Subcutaneous abdominal adipose tissue (tissue), 5 donors: ENCODE measurements at regions not wholly inside any gene's neighbourhood (a gene's known extent, or its start where the extent isn't known, plus 50 kb on each side); places are given as distances from the start of the nearest gene placed in this dataset.

Experiments
- H3K27ac ChIP-seq: one replicate; pipeline ENCODE4 v1.7.0; 2013; ENCODE audit warnings: low read depth, mild to moderate bottlenecking, inconsistent platforms, low read length, moderate library complexity
- H3K27me3 ChIP-seq, 5 donors: one replicate each; pipeline ENCODE4 v1.7.0; 2013; ENCODE audit warnings: low read length in 5 of 5, inconsistent platforms in 1 of 5; ENCODE audit not compliant: control insufficient read depth in 5 of 5, insufficient read depth in 4 of 5
- H3K36me3 ChIP-seq, 5 donors: one replicate each; pipeline ENCODE4 v1.7.0; 2013; ENCODE audit warnings: low read length in 5 of 5; ENCODE audit not compliant: control insufficient read depth in 5 of 5, insufficient read depth in 5 of 5
- H3K4me1 ChIP-seq, 5 donors: one replicate each; pipeline ENCODE4 v1.7.0; 2013; ENCODE audit warnings: low read length in 5 of 5, mild to moderate bottlenecking in 3 of 5, moderate library complexity in 1 of 5; ENCODE audit not compliant: control insufficient read depth in 5 of 5, insufficient read depth in 5 of 5
- H3K4me3 ChIP-seq, 5 donors: one replicate each; pipeline ENCODE4 v1.7.0; 2013; ENCODE audit warnings: low read length in 5 of 5, low read depth in 1 of 5
- H3K9ac ChIP-seq, 5 donors: one replicate each; pipeline ENCODE4 v1.7.0; 2013; ENCODE audit warnings: low read length in 5 of 5, mild to moderate bottlenecking in 4 of 5, moderate library complexity in 3 of 5
- H3K9me3 ChIP-seq, 5 donors: one replicate each; pipeline ENCODE4 v1.7.0; 2013; ENCODE audit warnings: low read length in 5 of 5; ENCODE audit not compliant: control insufficient read depth in 5 of 5
- donor health status: healthy.
- donor health status: healthy.
- donor health status: healthy.
- donor health status: healthy.
- donor health status: healthy.

DNA sequence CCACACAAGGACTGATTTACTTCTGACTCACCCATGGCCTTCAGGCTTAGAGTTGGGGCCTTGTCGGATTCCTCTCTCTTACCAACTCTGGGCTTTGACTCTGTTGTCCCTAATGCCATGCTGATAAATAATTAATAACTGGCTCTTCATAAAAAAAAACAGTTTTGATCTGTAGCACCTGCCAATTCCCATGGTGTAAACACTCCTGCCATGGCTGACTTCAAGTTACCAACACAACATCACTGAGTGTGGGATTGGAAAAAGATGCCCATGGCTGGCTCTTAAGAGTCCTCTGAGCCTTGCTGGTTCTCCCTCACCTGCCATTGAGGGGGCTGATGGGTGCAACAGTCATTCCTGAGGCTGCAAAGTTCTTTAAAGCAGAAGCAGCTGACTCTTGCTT, 104.8 kb downstream of the KIF26A start:
- H3K36me3 ChIP-seq: no peaks in the 10 kb centered on the region
- peaks cover 6 to 31% (median 25%) of the 10 kb centered on the region in 5 donors for H3K9me3 ChIP-seq
- no peak overlapping the region for H3K27ac ChIP-seq
- H3K9ac ChIP-seq: no peak overlapping the region
- H3K4me3 ChIP-seq: no peak overlapping the region
- H3K27me3 ChIP-seq: peaks cover 6 to 18% (median 6%) of the 10 kb centered on the region in 5 donors
- H3K4me1 ChIP-seq: no peaks in the 10 kb centered on the region

DNA sequence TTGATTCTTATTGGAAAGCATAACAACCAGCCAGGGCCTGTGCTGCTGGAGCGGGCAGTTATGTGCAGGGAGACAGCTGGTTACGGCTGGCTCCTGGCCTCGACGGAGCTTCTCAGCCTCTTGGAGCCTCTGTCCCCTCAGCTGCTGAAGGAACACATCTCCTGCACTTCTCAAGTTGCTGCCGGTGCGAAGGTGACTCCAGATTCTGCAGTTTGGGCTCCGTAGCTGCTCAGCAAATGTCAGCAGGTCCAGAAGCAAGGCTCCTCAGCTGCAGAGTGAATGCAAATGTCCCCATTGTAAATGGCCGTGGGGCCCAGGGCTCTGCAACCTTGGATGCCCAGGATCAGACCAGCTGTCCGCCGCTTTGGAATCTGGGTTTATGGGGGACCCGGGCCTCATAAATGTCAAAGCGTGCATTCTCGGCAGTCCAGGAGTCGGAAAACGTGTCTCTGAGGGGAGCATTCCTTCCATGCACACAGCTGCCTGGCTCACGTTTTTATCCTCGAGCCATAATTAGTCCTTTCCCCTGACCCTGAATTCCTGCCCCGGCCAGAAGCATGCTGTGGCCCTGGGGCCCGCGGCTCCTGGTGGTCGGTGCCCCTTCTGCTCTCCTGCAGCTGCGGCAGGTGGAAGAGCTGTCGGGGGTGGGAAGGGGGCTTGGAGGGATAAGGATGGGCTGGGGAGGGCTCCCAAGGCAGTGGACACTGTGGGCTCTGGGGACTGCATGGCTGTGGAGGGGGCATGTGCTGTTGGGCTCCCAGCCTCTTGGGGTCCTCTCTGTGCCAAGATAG, 106.0 kb downstream of the KIF26A start:
- no peaks in the 10 kb centered on the region for H3K36me3 ChIP-seq

DNA sequence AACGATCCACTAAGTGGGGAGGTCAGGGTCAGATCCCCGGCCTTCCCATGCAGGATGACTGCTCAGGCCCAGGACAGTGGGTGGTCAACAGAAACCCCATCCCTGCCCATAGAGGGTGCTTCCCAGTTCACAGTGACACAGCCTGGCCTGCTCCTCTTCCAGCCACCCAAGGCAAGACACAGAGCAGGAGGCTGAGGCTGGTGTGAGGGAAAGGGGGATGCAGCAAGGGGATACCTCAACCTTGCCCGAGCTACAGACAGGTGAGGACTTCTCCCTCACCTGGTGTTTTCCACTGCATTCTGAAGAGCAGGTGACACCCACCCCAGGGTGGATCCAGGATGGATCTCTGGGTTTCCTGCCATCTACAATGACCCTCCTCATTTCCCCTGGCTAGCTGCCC, 106.7 kb downstream of the KIF26A start:
- H3K4me1 ChIP-seq: no peaks in the 10 kb centered on the region
- H3K9me3 ChIP-seq: peaks cover 6 to 30% (median 25%) of the 10 kb centered on the region in 5 donors
- no peaks in the 10 kb centered on the region for H3K36me3 ChIP-seq
- peak overlapping the region in 2 of 5 donors; percentile 4 to 31 for H3K4me3 ChIP-seq
- H3K9ac ChIP-seq: no peak overlapping the region
- peaks cover 3 to 11% (median 6%) of the 10 kb centered on the region in 5 donors for H3K27me3 ChIP-seq
- no peak overlapping the region for H3K27ac ChIP-seq

More for the DNA sequence above, 106.0 kb downstream of the KIF26A start:
- H3K27me3 ChIP-seq: peaks cover 6 to 11% (median 6%) of the 10 kb centered on the region in 5 donors
- H3K9me3 ChIP-seq: peaks cover 6 to 30% (median 25%) of the 10 kb centered on the region in 5 donors
- H3K4me3 ChIP-seq: peak overlapping the region in 1 of 5 donors; percentile 4
- H3K9ac ChIP-seq: no peak overlapping the region
- H3K27ac ChIP-seq: no peak overlapping the region
- H3K4me1 ChIP-seq: no peaks in the 10 kb centered on the region

DNA sequence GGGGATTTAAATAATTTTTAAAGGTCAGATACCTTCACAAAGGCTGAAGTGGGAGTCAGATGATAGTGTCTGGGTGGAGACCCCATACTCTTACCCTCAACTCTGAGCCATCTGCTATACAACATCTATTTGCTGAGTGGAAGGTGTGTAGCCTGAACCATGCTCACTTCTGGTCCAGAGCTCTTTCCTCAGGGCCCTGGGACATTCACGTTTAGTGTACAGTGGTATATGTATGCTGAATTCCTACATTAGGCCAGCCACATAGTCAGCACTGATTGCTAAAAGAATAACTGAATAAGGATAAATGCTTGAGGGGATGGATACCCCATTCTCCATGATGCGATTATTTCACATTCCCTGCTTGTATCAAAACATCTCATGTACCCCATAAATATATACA, 107.3 kb downstream of the KIF26A start:
- peak overlapping the region in 1 of 5 donors; percentile 31 for H3K4me3 ChIP-seq
- peaks cover 3 to 11% (median 6%) of the 10 kb centered on the region in 5 donors for H3K27me3 ChIP-seq
- no peak overlapping the region for H3K27ac ChIP-seq
- peaks cover 6 to 30% (median 25%) of the 10 kb centered on the region in 5 donors for H3K9me3 ChIP-seq
- no peaks in the 10 kb centered on the region for H3K36me3 ChIP-seq
- no peak overlapping the region for H3K9ac ChIP-seq
- no peaks in the 10 kb centered on the region for H3K4me1 ChIP-seq

DNA sequence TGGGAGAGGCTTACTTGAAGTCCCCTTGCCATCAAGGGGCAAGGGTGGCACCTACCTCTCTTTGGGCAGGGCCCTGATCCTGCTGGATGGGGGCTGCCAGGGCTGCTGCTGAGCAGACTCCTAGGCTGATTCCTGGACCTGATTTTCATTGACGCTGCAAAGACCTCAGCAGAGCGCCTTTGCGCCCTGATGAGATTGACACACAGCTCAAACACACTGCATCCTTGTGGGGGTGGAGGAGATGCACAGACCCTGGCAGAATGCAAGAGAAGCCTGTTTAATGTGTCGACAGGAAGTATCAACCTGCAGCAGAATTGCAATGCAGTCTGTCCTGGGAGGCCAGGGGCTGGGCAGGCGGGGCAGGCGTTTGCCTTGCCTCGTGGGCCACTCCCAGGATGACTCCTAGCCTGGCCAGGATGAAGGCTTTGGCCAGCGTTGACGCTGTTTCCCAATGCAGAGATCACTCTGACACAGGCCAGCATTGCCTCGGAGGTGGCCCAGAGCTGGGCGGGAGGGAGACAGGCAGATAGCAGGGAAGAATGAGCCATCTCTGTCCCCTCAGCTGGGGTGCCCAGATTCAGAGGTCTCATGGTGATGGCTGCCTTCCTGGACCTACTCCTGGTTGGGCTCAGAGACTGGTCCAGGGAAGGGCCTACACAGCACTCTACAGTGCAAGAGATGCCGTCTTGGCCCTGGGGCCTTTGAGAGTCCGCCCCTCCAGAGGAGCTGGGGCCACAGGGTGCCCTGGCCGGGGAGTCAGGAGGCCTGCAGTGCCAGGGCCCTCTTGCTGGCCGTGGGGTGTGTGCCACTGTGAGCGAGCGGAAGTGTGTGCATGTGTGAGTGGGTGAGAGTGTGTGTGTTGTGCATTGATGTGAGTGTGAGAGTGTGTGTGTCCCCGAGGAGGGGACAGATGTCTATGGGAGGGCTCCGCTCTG, 108.3 kb downstream of the KIF26A start:
- Histone ChIP-seq H3K9ac (no peak overlapping the region), H3K36me3 (no peaks in the 10 kb centered on the region), H3K4me3 (no peak overlapping the region), H3K27me3 (peaks cover 3 to 11% (median 6%) of the 10 kb centered on the region in 5 donors), H3K9me3 (peaks cover 6 to 30% (median 25%) of the 10 kb centered on the region in 5 donors), H3K4me1 (no peaks in the 10 kb centered on the region), H3K27ac (no peak overlapping the region)

DNA sequence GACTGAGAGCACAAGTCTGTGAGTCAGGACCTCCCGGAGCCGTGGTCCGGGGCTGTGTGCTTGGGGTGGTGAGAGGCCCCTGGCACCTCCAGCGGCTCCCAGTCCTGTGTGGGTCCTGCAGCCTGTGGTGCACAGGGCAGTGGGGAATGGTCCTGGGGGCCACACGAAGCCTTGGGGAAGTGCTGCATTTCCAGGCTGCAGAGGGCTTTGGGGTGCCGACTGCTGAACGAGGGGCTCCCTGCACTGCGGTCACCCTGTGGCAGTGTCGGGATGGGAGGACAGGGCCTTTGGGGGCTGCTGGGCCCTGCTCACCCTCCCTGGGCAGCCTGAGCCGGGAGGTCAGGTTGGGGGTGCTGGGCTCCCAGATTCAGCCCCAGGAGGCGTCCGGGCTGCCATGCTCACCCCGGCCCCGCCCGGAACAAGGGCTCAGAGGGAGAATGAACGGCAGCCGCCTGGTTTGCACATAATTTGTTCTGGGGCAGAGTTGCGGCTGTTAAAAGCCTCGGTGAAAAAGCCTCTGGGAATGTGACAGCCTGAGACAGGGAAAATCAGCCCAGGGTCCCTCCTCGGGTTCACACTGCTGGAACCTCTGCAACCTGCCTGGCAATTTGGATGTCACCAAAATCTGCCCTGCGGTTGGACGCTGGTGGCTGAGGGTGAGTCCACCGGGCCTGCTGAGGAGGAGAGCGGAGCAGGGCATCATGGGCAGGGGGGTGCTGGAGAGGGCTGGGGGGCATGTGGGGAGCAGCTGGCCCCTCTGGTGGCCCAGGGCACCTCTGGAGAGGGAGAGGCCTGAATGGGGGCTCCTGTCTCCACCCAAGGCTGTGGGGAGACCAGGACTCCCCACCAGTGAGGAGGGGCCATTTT, 109.2 kb downstream of the KIF26A start:
- no peak overlapping the region for H3K4me3 ChIP-seq
- no peaks in the 10 kb centered on the region for H3K36me3 ChIP-seq
- no peak overlapping the region for H3K9ac ChIP-seq
- no peak overlapping the region for H3K27ac ChIP-seq
- H3K9me3 ChIP-seq: peaks cover 6 to 30% (median 25%) of the 10 kb centered on the region in 5 donors
- H3K4me1 ChIP-seq: no peaks in the 10 kb centered on the region
- peaks cover 3 to 11% (median 6%) of the 10 kb centered on the region in 5 donors for H3K27me3 ChIP-seq

DNA sequence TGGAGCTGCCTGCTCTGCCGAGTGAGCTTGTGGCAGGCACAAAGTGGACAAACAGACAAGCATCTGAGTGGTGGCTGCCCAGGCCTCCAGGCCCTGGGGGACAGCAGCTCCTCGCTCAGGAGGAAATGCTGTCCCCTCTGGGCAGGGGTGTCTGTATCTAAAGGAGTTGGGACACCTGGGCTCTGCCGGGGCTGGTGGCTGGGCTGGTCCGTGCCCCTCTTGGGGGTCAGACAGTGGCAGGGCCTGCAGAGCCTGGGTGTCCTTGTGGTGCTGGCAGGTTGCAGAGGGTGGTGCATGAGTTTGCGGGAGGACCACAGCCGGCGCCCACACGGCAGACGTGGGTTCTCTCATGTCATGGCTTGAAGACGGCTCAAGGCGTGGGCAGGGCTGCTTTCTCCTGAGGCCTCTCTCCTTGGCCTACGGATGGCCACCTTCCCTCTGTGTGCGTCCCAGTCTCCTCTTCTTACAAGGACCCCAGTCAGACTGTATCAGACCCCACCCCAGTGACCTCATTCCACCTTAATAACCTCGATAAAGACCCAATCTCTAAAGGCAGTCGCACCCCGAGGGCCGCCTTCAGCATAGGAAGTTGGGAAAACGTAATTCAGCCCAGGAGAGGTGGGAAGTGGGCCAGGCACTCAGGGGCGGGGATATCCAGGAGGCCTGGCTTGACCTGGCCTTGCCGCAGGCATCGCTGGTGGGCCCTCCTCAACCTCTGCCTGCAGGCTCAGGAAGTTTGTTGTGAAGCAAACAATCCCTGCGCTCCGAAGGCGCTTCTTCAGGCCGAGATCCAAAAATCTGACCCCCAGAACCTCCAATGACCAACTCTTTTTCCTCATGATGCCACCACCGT, 110.0 kb downstream of the KIF26A start:
- Histone ChIP-seq H3K9me3 (peaks cover 6 to 23% (median 19%) of the 10 kb centered on the region in 5 donors), H3K27ac (no peak overlapping the region), H3K9ac (no peak overlapping the region), H3K27me3 (peaks cover 3 to 11% (median 6%) of the 10 kb centered on the region in 5 donors), H3K36me3 (no peaks in the 10 kb centered on the region), H3K4me1 (no peaks in the 10 kb centered on the region), H3K4me3 (no peak overlapping the region)

DNA sequence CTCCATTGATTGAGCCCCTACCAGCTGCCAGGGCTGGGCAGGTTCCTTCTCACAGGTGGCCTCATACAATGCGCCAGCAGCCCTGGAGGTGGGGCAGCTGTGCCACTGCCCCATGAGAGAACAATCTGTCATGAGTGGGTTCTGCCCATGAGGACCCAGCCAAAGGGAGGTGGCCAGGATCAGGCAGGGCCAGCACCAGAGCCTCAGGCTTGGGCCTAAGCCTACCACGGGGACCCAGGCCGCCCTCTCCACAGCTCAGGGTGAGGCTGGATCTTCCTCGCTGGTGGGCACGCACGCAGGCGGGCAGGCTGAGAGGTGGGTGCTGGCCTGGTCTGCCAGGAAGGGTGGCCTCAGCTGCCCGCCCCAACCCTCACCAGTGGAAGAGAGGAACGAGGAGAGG, 110.7 kb downstream of the KIF26A start:
- H3K27ac ChIP-seq: no peak overlapping the region
- H3K9ac ChIP-seq: no peak overlapping the region
- H3K27me3 ChIP-seq: peaks cover 6 to 11% (median 6%) of the 10 kb centered on the region in 5 donors

DNA sequence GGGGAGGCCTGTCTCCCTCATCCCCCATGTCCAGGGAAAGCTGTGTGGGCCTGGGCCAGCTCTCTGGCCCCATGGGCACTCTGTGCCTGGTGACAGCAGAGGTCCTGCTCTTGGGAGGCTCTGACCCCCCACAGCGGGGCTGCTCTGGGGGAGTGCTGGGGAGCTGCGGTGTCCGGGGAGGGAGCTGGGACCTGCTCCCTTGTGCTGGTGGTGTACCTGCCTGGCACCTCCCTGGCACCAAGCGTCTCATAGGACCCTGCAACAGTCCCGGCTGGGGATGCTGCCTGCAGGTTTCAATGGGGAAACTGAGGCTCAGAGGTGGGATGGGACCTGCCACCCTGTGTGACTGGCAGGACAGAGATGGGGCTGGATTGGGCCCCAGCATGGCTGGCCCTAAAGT, 111.3 kb downstream of the KIF26A start:
- H3K4me3 ChIP-seq: no peak overlapping the region
- peaks cover 6 to 10% (median 9%) of the 10 kb centered on the region in 5 donors for H3K27me3 ChIP-seq
- H3K9ac ChIP-seq: no peak overlapping the region
- H3K36me3 ChIP-seq: no peaks in the 10 kb centered on the region
- H3K4me1 ChIP-seq: no peaks in the 10 kb centered on the region
- H3K27ac ChIP-seq: no peak overlapping the region
- peaks cover 6 to 21% (median 19%) of the 10 kb centered on the region in 5 donors for H3K9me3 ChIP-seq

More for the DNA sequence above, 110.7 kb downstream of the KIF26A start:
- no peaks in the 10 kb centered on the region for H3K36me3 ChIP-seq
- H3K4me1 ChIP-seq: no peaks in the 10 kb centered on the region
- H3K9me3 ChIP-seq: peaks cover 6 to 21% (median 19%) of the 10 kb centered on the region in 5 donors
- no peak overlapping the region for H3K4me3 ChIP-seq
